ENCODE measurements at regions not wholly inside any gene's neighbourhood (a gene's known extent, or its start where the extent isn't known, plus 50 kb on each side); places are given as distances from the start of the nearest gene placed in this dataset.

DNA sequence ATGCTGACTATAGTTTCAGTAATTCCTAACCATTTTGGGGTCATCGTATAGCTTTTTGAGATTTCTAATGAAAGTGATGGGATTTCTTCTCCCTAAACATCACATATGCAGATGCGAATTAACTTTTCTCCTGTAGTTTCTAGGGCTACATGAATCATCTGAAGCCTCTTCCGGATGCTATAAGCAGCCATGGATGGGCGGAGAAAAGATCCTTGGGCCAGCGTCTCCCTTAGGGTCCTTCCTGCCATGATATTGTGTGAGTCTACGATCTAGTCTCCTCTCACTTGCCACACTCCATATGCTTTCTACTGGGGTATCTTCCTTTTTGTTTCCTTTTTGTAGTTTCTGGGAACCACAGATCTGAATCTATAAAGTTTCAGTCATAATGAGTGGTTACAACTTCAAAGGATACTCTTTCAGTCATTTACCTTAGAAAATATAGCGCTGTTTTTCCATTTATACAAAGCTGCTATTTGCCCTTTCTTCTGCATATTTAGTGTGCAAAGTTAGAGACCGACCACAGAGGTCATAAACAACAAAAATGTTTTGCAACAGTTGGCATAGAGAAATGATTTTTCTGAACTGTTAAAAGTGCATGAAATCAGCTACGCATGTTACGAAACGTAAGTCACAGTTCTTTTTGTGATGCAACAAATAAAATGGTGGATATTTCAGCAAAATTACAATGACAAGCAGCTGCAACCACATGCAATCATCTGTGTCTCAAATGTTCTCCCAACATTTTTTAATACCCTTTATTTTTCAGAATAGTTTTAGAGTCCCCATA is 396.2 kb upstream of the SLC35B3 start:
- Histone ChIP-seq H3K9me3 (no peaks in the 10 kb centered on the region), H3K36me3 (ENCODE audit: control insufficient read depth in 2 of 2, extremely low read depth in 1 of 2, insufficient read depth in 1 of 2, low read length in 1 of 2) (no peaks in the 10 kb centered on the region), H3K4me3 (ENCODE audit: control insufficient read depth in 1 of 2, extremely low read depth in 1 of 2, low read length in 1 of 2) (no peak overlapping the region), H3K27ac (ENCODE audit: low read length) (no peak overlapping the region), H3K27me3 (replicated peaks in 1 of 2; ENCODE audit: control insufficient read depth in 2 of 2, extremely low read depth in 1 of 2, insufficient read depth in 2 of 2, low read length in 1 of 2) (no peaks in the 10 kb centered on the region), H3K4me1 (ENCODE audit: control insufficient read depth in 1 of 2, extremely low read depth in 1 of 2, insufficient read depth in 2 of 2, low read length in 2 of 2) (no peaks in the 10 kb centered on the region)
- no peak overlapping the region for H3K27ac Mint-ChIP-seq
- DNase-seq (no peak), ATAC-seq (replicated peaks in 1 of 4) (no peak)
- no peaks in the 10 kb centered on the region for H3K27me3 Mint-ChIP-seq
- ChIA-PET POLR2A (no interaction called here), CTCF (no interaction called here)
- H3K9me3 Mint-ChIP-seq: peaks cover 0 to 6% (median 4%) of the 10 kb centered on the region in 3 donors
- H3K4me3 Mint-ChIP-seq: no peak overlapping the region
- 100% methylated on average over 1 of the region's 11 CpGs for WGBS (ENCODE audit: insufficient coverage)
- no peaks in the 10 kb centered on the region for H3K36me3 Mint-ChIP-seq
- no peaks in the 10 kb centered on the region for H3K4me1 Mint-ChIP-seq

DNA sequence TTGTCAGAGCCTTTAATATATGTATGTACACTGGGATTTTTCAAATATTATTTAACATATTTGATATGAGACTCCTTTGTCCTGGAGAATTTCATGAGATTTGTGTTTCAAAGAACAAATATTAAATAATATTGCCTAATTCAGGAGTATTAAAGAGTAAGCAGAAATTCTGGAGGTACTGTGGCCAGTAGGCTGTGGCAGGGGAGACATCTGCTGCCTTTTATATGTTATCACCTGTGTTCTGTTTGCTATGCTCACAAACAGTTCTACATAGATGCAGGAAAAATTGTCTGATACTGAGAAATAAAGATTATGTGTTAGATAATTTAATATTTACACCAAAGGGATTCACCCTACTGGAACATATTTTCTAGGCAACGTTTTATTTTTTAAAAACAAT is 395.4 kb upstream of the SLC35B3 start:
- no peak for ATAC-seq (replicated peaks in 1 of 4)
- Mint-ChIP-seq H3K27ac (no peak overlapping the region), H3K36me3 (no peaks in the 10 kb centered on the region), H3K27me3 (no peaks in the 10 kb centered on the region), H3K4me1 (no peaks in the 10 kb centered on the region), H3K4me3 (no peak overlapping the region), H3K9me3 (peaks cover 0 to 10% (median 4%) of the 10 kb centered on the region in 3 donors)
- Histone ChIP-seq H3K36me3 (ENCODE audit: control insufficient read depth in 2 of 2, extremely low read depth in 1 of 2, insufficient read depth in 1 of 2, low read length in 1 of 2) (no peaks in the 10 kb centered on the region), H3K4me3 (ENCODE audit: control insufficient read depth in 1 of 2, extremely low read depth in 1 of 2, low read length in 1 of 2) (no peak overlapping the region), H3K27ac (ENCODE audit: low read length) (no peak overlapping the region), H3K9me3 (no peaks in the 10 kb centered on the region), H3K4me1 (ENCODE audit: control insufficient read depth in 1 of 2, extremely low read depth in 1 of 2, insufficient read depth in 2 of 2, low read length in 2 of 2) (no peaks in the 10 kb centered on the region), H3K27me3 (replicated peaks in 1 of 2; ENCODE audit: control insufficient read depth in 2 of 2, extremely low read depth in 1 of 2, insufficient read depth in 2 of 2, low read length in 1 of 2) (no peaks in the 10 kb centered on the region)
- CTCF ChIA-PET: no interaction called here
- no peak for DNase-seq
- no CpG with 5 or more reads among the region's 1 CpG for WGBS (ENCODE audit: insufficient coverage)
- POLR2A ChIA-PET: no interaction called here

DNA sequence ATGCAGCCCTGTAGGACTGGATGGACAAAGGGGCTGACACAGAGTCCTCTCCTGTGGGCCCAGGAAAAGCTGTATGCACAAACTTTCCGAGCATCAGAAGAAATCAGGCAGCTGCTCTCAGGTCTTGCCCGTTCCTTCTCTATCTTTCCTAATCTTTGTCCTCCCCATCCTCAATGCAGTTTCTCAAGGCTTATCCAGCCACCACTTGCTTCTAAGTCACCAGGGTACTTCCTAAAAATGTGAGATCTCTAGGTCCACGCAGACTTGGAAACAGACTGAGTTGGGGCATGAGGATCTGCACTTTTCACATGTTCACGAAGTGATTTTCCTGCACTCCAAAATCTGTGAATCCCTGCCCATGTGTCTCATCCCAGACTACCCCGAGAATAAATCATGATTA is 394.5 kb upstream of the SLC35B3 start:
- Mint-ChIP-seq H3K4me3 (no peak overlapping the region), H3K4me1 (no peaks in the 10 kb centered on the region), H3K9me3 (peaks cover 0 to 10% (median 4%) of the 10 kb centered on the region in 3 donors), H3K36me3 (no peaks in the 10 kb centered on the region), H3K27ac (no peak overlapping the region), H3K27me3 (no peaks in the 10 kb centered on the region)
- POLR2A ChIA-PET: no interaction called here
- Histone ChIP-seq H3K4me1 (ENCODE audit: control insufficient read depth in 1 of 2, extremely low read depth in 1 of 2, insufficient read depth in 2 of 2, low read length in 2 of 2) (no peaks in the 10 kb centered on the region), H3K36me3 (ENCODE audit: control insufficient read depth in 2 of 2, extremely low read depth in 1 of 2, insufficient read depth in 1 of 2, low read length in 1 of 2) (no peaks in the 10 kb centered on the region), H3K4me3 (ENCODE audit: control insufficient read depth in 1 of 2, extremely low read depth in 1 of 2, low read length in 1 of 2) (no peak overlapping the region), H3K27me3 (replicated peaks in 1 of 2; ENCODE audit: control insufficient read depth in 2 of 2, extremely low read depth in 1 of 2, insufficient read depth in 2 of 2, low read length in 1 of 2) (no peaks in the 10 kb centered on the region), H3K9me3 (no peaks in the 10 kb centered on the region), H3K27ac (ENCODE audit: low read length) (no peak overlapping the region)
- DNase-seq (no peak), ATAC-seq (replicated peaks in 1 of 4) (no peak)
- CTCF ChIA-PET: no interaction called here
- 56% methylated on average over 4 of the region's 5 CpGs for WGBS (ENCODE audit: insufficient coverage)

DNA sequence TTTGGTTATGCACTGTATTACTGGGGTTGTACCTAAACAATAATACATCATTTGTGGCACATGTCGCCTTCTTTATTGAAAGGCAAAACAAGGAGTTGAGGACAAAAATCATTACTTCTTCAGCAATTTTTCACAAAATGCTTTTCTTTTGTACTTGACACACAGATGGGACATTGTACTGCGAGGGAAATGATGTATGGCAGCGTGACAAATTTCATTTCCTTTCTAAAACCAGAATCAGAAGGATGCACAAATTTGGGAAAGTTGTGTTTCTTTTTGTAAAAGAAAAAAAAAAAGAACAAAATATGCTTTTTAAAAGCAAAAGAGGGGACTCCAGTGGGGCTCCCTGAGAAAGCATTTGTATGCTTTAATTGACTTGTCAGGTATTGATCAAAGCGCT is 394.0 kb upstream of the SLC35B3 start:
- no peaks in the 10 kb centered on the region for H3K4me1 ChIP-seq (ENCODE audit: control insufficient read depth in 1 of 2, extremely low read depth in 1 of 2, insufficient read depth in 2 of 2, low read length in 2 of 2)
- no peaks in the 10 kb centered on the region for H3K36me3 ChIP-seq (ENCODE audit: control insufficient read depth in 2 of 2, extremely low read depth in 1 of 2, insufficient read depth in 1 of 2, low read length in 1 of 2)
- Mint-ChIP-seq H3K4me3 (no peak overlapping the region), H3K27ac (no peak overlapping the region), H3K4me1 (no peaks in the 10 kb centered on the region), H3K36me3 (no peaks in the 10 kb centered on the region), H3K9me3 (peaks cover 0 to 10% (median 4%) of the 10 kb centered on the region in 3 donors), H3K27me3 (no peaks in the 10 kb centered on the region)
- POLR2A ChIA-PET: no interaction called here
- ATAC-seq (replicated peaks in 1 of 4) (no peak), DNase-seq (no peak)
- CTCF ChIA-PET: no interaction called here
- no peaks in the 10 kb centered on the region for H3K9me3 ChIP-seq
- H3K27me3 ChIP-seq (replicated peaks in 1 of 2; ENCODE audit: control insufficient read depth in 2 of 2, extremely low read depth in 1 of 2, insufficient read depth in 2 of 2, low read length in 1 of 2): no peaks in the 10 kb centered on the region
- 100% methylated on average over 1 of the region's 4 CpGs for WGBS (ENCODE audit: insufficient coverage)
- no peak overlapping the region for H3K4me3 ChIP-seq (ENCODE audit: control insufficient read depth in 1 of 2, extremely low read depth in 1 of 2, low read length in 1 of 2)
- H3K27ac ChIP-seq (ENCODE audit: low read length): no peak overlapping the region

DNA sequence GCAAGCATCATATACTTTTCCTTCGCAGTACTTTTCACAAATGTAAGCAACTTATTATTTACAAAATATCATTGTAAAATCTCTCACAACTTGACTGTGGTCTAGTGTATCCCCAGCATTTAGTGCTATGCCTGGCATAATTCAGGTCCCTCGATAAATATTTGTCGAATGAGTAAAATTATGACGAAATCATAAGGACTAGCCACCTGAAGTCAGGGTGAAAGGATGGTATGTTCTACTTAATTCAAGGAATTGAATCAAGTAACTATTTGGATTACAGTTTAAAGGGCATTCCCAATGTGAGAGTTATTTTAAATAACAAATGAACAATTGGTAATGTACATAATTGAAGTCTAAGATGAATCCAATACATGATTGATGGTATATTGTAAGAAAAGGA is 393.0 kb upstream of the SLC35B3 start:
- H3K27ac ChIP-seq (ENCODE audit: low read length): no peak overlapping the region
- ChIA-PET POLR2A (no interaction called here), CTCF (no interaction called here)
- WGBS (ENCODE audit: insufficient coverage): 100% methylated on average over 2 of the region's 4 CpGs
- DNase-seq: no peak
- Mint-ChIP-seq H3K4me1 (no peaks in the 10 kb centered on the region), H3K4me3 (no peak overlapping the region), H3K27me3 (no peaks in the 10 kb centered on the region), H3K9me3 (peaks cover 2 to 10% (median 4%) of the 10 kb centered on the region in 3 donors), H3K27ac (no peak overlapping the region), H3K36me3 (no peaks in the 10 kb centered on the region)
- H3K4me3 ChIP-seq (ENCODE audit: control insufficient read depth in 1 of 2, extremely low read depth in 1 of 2, low read length in 1 of 2): no peak overlapping the region
- no peaks in the 10 kb centered on the region for H3K36me3 ChIP-seq (ENCODE audit: control insufficient read depth in 2 of 2, extremely low read depth in 1 of 2, insufficient read depth in 1 of 2, low read length in 1 of 2)
- H3K9me3 ChIP-seq: no peaks in the 10 kb centered on the region
- no peaks in the 10 kb centered on the region for H3K27me3 ChIP-seq (replicated peaks in 1 of 2; ENCODE audit: control insufficient read depth in 2 of 2, extremely low read depth in 1 of 2, insufficient read depth in 2 of 2, low read length in 1 of 2)
- no peak for ATAC-seq (replicated peaks in 1 of 4)
- H3K4me1 ChIP-seq (ENCODE audit: control insufficient read depth in 1 of 2, extremely low read depth in 1 of 2, insufficient read depth in 2 of 2, low read length in 2 of 2): no peaks in the 10 kb centered on the region

DNA sequence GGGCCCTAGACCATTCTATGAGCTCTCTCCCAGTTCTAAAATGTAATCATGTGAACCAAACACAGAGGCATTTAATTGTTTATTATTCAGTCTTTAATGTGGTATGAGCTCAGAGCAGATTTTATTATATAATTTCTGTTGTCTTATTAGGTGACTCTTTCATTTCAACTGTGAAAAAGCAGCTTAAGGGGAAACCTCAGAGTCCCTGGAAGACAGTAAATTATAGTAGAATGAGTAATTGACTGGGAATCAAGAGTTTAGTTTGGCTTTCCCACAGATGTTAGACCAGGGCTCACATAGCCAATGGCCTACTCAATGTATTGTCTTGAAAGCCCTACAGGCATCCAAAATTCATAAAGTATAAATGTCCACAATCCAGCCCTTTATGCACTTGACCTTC is 390.4 kb upstream of the SLC35B3 start:
- Histone ChIP-seq H3K9me3 (no peaks in the 10 kb centered on the region), H3K4me3 (ENCODE audit: control insufficient read depth in 1 of 2, extremely low read depth in 1 of 2, low read length in 1 of 2) (no peak overlapping the region), H3K36me3 (ENCODE audit: control insufficient read depth in 2 of 2, extremely low read depth in 1 of 2, insufficient read depth in 1 of 2, low read length in 1 of 2) (no peaks in the 10 kb centered on the region), H3K4me1 (ENCODE audit: control insufficient read depth in 1 of 2, extremely low read depth in 1 of 2, insufficient read depth in 2 of 2, low read length in 2 of 2) (no peaks in the 10 kb centered on the region), H3K27ac (ENCODE audit: low read length) (no peak overlapping the region), H3K27me3 (replicated peaks in 1 of 2; ENCODE audit: control insufficient read depth in 2 of 2, extremely low read depth in 1 of 2, insufficient read depth in 2 of 2, low read length in 1 of 2) (no peaks in the 10 kb centered on the region)
- Mint-ChIP-seq H3K27me3 (no peaks in the 10 kb centered on the region), H3K4me3 (no peak overlapping the region), H3K36me3 (no peaks in the 10 kb centered on the region), H3K9me3 (peaks cover 0 to 10% (median 2%) of the 10 kb centered on the region in 3 donors), H3K27ac (no peak overlapping the region), H3K4me1 (no peaks in the 10 kb centered on the region)
- ChIA-PET CTCF (no interaction called here), POLR2A (no interaction called here)
- no peak for DNase-seq
- ATAC-seq (replicated peaks in 1 of 4): no peak

- WGBS (ENCODE audit: insufficient coverage): no CpG with 5 or more reads among the region's 3 CpGs
- no peaks in the 10 kb centered on the region for H3K9me3 ChIP-seq
- Mint-ChIP-seq H3K4me1 (no peaks in the 10 kb centered on the region), H3K4me3 (no peak overlapping the region), H3K36me3 (no peaks in the 10 kb centered on the region), H3K9me3 (peaks cover 0 to 4% (median 2%) of the 10 kb centered on the region in 3 donors), H3K27me3 (no peaks in the 10 kb centered on the region), H3K27ac (no peak overlapping the region)
- no peaks in the 10 kb centered on the region for H3K27me3 ChIP-seq (replicated peaks in 1 of 2; ENCODE audit: control insufficient read depth in 2 of 2, extremely low read depth in 1 of 2, insufficient read depth in 2 of 2, low read length in 1 of 2)
- DNase-seq (no peak), ATAC-seq (replicated peaks in 1 of 4) (no peak)
- ChIA-PET POLR2A (no interaction called here), CTCF (no interaction called here)
- no peaks in the 10 kb centered on the region for H3K36me3 ChIP-seq (ENCODE audit: control insufficient read depth in 2 of 2, extremely low read depth in 1 of 2, insufficient read depth in 1 of 2, low read length in 1 of 2)
- no peaks in the 10 kb centered on the region for H3K4me1 ChIP-seq (ENCODE audit: control insufficient read depth in 1 of 2, extremely low read depth in 1 of 2, insufficient read depth in 2 of 2, low read length in 2 of 2)
- H3K27ac ChIP-seq (ENCODE audit: low read length): no peak overlapping the region
- H3K4me3 ChIP-seq (ENCODE audit: control insufficient read depth in 1 of 2, extremely low read depth in 1 of 2, low read length in 1 of 2): no peak overlapping the region
Observed at GRCh38 chr6:8821981-8822381, 386.6 kb upstream of the SLC35B3 start.
